ENCODE measurements at regions not wholly inside any gene's neighbourhood (a gene's known extent, or its start where the extent isn't known, plus 50 kb on each side); places are given as distances from the start of the nearest gene placed in this dataset.

DNA sequence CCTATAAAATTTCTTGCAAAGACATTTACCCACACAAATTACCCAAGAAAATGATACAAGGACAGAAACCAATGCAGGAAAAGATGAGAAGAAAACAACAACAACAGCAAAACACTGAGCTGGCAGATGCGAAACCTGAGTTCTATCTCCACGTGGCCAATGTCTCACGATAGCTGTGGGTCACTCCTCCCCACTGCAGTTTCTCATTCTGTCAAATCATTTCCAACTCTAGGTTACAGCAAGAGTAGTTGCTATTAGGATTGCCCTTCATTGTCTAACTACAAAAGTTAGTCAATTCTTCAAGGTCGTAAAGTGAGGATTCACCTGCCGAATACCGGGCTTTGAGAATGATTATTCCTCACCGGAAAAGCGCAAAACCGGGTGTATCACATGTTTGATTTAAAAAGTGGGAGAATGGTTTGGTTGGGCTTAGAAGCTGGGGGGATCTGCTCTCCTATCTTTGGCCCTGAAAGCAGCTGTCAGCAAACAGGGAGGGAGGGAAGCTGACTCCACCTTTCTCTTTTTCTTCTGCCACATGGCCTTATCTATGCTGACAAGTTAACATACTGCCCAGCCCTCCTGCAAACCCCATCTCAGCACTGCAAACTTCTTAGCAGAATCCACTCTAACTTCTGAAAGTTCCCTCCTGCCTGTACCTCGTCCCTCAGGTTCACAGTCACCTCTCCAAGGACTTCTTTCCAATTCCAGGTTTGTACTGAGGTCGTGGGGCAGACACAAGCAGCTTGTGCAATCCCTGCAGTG, 473.0 kb downstream of the SOX11 start:
- no peak for DNase-seq (ENCODE audit: low read depth)
- H3K27ac Mint-ChIP-seq (ENCODE audit: unreplicated experiment): no peak overlapping the region

DNA sequence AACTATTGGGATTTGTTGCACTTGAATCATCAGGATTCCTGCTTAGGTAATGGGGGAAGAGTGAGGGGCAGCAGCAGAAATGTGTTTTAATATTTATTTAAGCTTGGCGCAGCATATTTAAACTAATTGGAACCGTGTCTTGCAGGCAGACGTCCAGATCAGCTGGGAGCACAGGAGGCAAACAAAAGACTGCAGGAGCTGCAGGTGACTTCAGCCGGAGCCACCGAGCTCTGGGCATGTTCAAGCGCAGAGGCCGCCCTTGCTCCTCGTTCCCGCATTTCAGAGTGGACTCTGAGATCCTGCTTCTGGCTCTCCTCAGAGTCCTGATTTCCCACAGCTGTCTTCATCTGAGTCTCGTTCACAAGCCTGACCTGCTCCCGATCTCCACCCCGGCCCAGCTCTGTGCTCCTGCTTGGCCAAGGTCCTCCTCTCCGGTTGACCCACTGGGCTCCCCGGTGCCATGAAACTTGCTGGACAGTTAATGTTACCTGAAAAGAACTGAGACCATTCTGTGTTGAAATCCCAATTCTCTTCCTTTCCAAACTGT, 475.5 kb downstream of the SOX11 start:
- Histone ChIP-seq H3K27me3 (ENCODE audit: insufficient read depth, low read length) (no peaks in the 10 kb centered on the region), H3K79me2 (ENCODE audit: insufficient read depth, low read length) (no peaks in the 10 kb centered on the region), H2AFZ (ENCODE audit: low read depth, low read length) (no peak overlapping the region), H3K27ac (ENCODE audit: low read depth, low read length) (no peak overlapping the region), H3K9ac (ENCODE audit: low read length) (no peak overlapping the region), H4K20me1 (ENCODE audit: insufficient read depth, low read length) (no peaks in the 10 kb centered on the region), H3K36me3 (ENCODE audit: insufficient read depth, low read length) (no peaks in the 10 kb centered on the region), H3K4me3 (ENCODE audit: insufficient read depth, low read depth, low read length) (no peak overlapping the region), H3K4me2 (ENCODE audit: low read length) (no peak overlapping the region), H3K4me1 (ENCODE audit: insufficient read depth, low read length) (no peaks in the 10 kb centered on the region), H3K9me3 (ENCODE audit: insufficient read depth, low read depth, low read length) (no peaks in the 10 kb centered on the region)
- FAIRE-seq (no peak), DNase-seq (ENCODE audit: low read depth) (no peak)
- Mint-ChIP-seq H3K27me3 (ENCODE audit: low read depth, unreplicated experiment) (no peaks in the 10 kb centered on the region), H3K9me3 (ENCODE audit: unreplicated experiment) (peaks cover 4% of the 10 kb centered on the region), H3K4me3 (ENCODE audit: unreplicated experiment) (no peak overlapping the region), H3K36me3 (ENCODE audit: low read depth, unreplicated experiment) (no peaks in the 10 kb centered on the region), H3K27ac (ENCODE audit: unreplicated experiment) (no peak overlapping the region), H3K4me1 (ENCODE audit: low read depth, unreplicated experiment) (no peaks in the 10 kb centered on the region)
- TF ChIP-seq, protein P1, sequence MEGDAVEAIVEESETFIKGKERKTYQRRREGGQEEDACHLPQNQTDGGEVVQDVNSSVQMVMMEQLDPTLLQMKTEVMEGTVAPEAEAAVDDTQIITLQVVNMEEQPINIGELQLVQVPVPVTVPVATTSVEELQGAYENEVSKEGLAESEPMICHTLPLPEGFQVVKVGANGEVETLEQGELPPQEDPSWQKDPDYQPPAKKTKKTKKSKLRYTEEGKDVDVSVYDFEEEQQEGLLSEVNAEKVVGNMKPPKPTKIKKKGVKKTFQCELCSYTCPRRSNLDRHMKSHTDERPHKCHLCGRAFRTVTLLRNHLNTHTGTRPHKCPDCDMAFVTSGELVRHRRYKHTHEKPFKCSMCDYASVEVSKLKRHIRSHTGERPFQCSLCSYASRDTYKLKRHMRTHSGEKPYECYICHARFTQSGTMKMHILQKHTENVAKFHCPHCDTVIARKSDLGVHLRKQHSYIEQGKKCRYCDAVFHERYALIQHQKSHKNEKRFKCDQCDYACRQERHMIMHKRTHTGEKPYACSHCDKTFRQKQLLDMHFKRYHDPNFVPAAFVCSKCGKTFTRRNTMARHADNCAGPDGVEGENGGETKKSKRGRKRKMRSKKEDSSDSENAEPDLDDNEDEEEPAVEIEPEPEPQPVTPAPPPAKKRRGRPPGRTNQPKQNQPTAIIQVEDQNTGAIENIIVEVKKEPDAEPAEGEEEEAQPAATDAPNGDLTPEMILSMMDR (IDR thresholded peaks at IDR 0.05; ENCODE audit: insufficient read depth, low read depth, low read length): no peak
- TF ChIP-seq EZH2 (IDR thresholded peaks at IDR 0.05; ENCODE audit: insufficient read depth, low read length): no peak

More for the DNA sequence above, 473.0 kb downstream of the SOX11 start:
- H3K4me2 ChIP-seq (ENCODE audit: low read length): no peak overlapping the region
- Mint-ChIP-seq H3K9me3 (ENCODE audit: unreplicated experiment) (peaks cover 7% of the 10 kb centered on the region), H3K36me3 (ENCODE audit: low read depth, unreplicated experiment) (no peaks in the 10 kb centered on the region), H3K4me3 (ENCODE audit: unreplicated experiment) (no peak overlapping the region), H3K4me1 (ENCODE audit: low read depth, unreplicated experiment) (no peaks in the 10 kb centered on the region), H3K27me3 (ENCODE audit: low read depth, unreplicated experiment) (no peaks in the 10 kb centered on the region)
- no peak overlapping the region for H3K9ac ChIP-seq (ENCODE audit: low read length)
- no peaks in the 10 kb centered on the region for H3K4me1 ChIP-seq (ENCODE audit: insufficient read depth, low read length)
- H2AFZ ChIP-seq (ENCODE audit: low read depth, low read length): no peak overlapping the region
- no peaks in the 10 kb centered on the region for H3K36me3 ChIP-seq (ENCODE audit: insufficient read depth, low read length)
- H3K4me3 ChIP-seq (ENCODE audit: insufficient read depth, low read depth, low read length): no peak overlapping the region
- no peaks in the 10 kb centered on the region for H3K27me3 ChIP-seq (ENCODE audit: insufficient read depth, low read length)
- H3K27ac ChIP-seq (ENCODE audit: low read depth, low read length): no peak overlapping the region
- TF ChIP-seq, protein P1 (IDR thresholded peaks at IDR 0.05; ENCODE audit: insufficient read depth, low read depth, low read length): no peak
- no peak for TF ChIP-seq EZH2 (IDR thresholded peaks at IDR 0.05; ENCODE audit: insufficient read depth, low read length)
- no peak for FAIRE-seq
- no peaks in the 10 kb centered on the region for H3K9me3 ChIP-seq (ENCODE audit: insufficient read depth, low read depth, low read length)
- no peaks in the 10 kb centered on the region for H3K79me2 ChIP-seq (ENCODE audit: insufficient read depth, low read length)
- H4K20me1 ChIP-seq (ENCODE audit: insufficient read depth, low read length): no peaks in the 10 kb centered on the region

DNA sequence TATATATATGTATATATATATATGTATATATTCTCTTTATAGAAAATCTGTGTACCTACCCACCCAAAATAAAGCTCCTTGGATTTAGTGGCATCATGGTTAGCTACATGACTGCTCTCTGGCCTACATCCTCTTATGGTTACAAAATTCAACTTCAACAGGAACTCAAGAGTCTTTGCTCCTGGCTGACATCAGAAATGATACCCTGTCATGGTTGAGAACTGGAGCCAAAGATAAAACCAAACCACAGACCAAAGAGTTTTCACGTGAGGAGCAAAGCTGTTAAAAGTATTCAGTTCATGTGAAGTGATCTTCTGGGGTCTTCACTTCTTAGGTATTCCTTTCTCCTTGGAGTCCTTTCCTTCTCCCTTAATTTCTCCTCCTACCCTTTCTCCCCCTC, 476.3 kb downstream of the SOX11 start:
- Histone ChIP-seq H3K4me3 (ENCODE audit: insufficient read depth, low read depth, low read length) (no peak overlapping the region), H3K9me3 (ENCODE audit: insufficient read depth, low read depth, low read length) (no peaks in the 10 kb centered on the region), H3K9ac (ENCODE audit: low read length) (no peak overlapping the region), H3K4me2 (ENCODE audit: low read length) (no peak overlapping the region), H2AFZ (ENCODE audit: low read depth, low read length) (no peak overlapping the region), H3K4me1 (ENCODE audit: insufficient read depth, low read length) (no peaks in the 10 kb centered on the region), H3K27me3 (ENCODE audit: insufficient read depth, low read length) (no peaks in the 10 kb centered on the region), H4K20me1 (ENCODE audit: insufficient read depth, low read length) (no peaks in the 10 kb centered on the region), H3K27ac (ENCODE audit: low read depth, low read length) (no peak overlapping the region), H3K36me3 (ENCODE audit: insufficient read depth, low read length) (no peaks in the 10 kb centered on the region), H3K79me2 (ENCODE audit: insufficient read depth, low read length) (no peaks in the 10 kb centered on the region)
- Mint-ChIP-seq H3K36me3 (ENCODE audit: low read depth, unreplicated experiment) (no peaks in the 10 kb centered on the region), H3K4me3 (ENCODE audit: unreplicated experiment) (no peak overlapping the region), H3K9me3 (ENCODE audit: unreplicated experiment) (peaks cover 4% of the 10 kb centered on the region), H3K27me3 (ENCODE audit: low read depth, unreplicated experiment) (no peaks in the 10 kb centered on the region), H3K4me1 (ENCODE audit: low read depth, unreplicated experiment) (no peaks in the 10 kb centered on the region), H3K27ac (ENCODE audit: unreplicated experiment) (no peak overlapping the region)
- no peak for DNase-seq (ENCODE audit: low read depth)
- TF ChIP-seq, protein P1 (IDR thresholded peaks at IDR 0.05; ENCODE audit: insufficient read depth, low read depth, low read length): no peak
- no peak for TF ChIP-seq EZH2 (IDR thresholded peaks at IDR 0.05; ENCODE audit: insufficient read depth, low read length)
- FAIRE-seq: no peak
